NCI-H2081 treated with DMSO at 0.1 percent for 48 hours (cell line): ENCODE measurements at regions not wholly inside any gene's neighbourhood (a gene's known extent, or its start where the extent isn't known, plus 50 kb on each side); places are given as distances from the start of the nearest gene placed in this dataset.
"Not testable (repeated sequence)": the region's sequence is repeated elsewhere in the genome, so short reads cannot be mapped to it uniquely, and the experiment has no call there.

Experiments used
- DNase-seq: peaks from one replicate; lab custom pipeline; 2025; lab: John Stamatoyannopoulos, UW

DNA sequence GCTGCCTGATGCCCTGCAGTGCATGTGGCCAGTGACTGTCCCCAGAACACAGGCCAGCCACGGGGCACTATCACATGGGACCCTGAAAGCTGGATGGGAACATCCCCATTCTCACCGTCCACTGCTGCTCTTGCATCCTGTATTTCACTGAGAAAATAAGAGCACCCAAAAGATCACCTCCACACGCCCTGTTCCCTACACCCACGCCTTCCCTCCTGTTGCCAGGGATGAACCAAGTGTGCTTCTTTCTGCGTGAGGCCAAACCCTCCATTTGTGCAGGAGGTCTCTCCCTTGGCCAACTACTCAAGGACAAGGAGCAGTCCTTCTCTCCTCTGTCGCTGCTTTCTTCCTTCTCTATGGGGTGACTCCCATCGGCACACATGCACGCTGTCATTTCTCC lies 118.3 kb downstream of the LRRC37A3 start:
- not testable (repeated sequence) for DNase-seq

DNA sequence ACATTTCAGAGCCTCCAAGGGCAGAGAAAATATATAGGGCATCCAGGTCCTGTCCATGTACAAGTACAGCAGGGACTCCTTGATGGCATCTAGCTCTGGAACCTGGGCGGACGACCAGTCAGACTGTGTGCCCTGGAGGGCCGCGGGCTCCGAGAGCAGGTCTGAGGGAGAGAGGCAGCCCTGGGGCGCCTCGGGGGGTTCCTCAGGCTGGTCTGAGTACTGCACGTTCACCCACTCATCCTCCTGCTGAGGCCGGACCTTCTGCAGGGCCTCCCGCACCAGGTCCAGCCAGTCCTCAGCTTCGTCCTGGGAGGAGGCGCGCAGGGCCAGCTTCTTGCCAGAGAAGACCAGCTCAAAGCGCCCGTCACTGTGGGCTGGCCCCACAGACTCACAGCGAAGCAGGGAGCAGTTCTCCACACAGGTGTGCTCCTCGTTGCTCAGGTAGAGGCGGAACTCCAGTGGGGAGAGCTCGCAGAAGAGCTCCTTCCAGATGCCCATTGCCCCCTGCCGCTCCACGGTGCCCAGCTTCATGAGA lies 118.8 kb downstream of the LRRC37A3 start:
- not testable (repeated sequence) for DNase-seq

DNA sequence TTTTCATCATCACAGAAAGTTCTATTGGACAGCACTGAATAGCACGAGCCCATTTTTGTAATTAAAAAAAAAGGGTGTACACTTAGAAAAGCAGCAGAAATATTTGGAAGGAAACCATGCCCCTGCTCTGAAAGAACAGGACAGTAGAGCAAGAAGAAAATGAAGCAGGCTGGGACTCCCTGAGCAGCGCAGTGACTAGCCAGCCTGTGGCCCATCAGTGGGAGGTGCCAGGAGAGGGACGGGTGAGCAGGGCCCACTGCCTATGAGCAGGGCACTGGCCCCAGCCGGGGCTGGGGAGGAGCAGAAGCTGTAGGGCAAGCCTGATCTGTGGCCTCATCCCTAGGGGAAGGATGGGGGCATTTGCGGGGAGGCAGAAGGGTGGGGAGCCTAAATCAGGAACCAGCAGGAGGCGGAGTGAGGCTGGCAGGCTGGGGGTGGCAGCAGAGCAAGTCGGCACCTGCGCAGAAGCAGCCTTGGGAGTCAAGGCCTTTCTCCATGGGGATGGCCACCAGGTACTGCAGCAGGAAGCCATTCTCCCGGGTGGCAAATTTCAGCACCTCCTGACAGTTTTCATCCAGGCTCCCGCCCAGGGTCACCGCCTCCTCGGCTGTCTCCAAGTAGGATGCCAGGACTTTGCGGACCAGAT lies 119.6 kb downstream of the LRRC37A3 start:
- DNase-seq = not testable (repeated sequence)

DNA sequence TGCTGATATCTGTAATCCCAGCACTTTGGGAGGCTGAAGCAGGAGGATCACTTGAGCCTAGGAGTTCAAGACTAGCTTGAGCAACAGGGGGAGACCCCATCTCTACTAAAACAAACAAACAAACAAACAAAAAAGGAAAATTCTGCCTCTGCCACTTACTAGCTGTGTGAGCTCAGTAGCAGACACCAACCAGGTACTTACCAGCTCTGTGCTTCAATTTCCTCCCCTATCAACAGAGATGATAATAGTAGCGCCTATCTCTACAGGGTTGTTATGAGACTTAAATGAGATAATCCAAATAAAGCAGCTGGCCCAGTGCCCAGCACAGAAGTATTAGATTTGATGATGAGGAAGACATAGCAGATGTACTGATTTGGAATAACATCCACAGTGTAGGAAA lies 120.3 kb downstream of the LRRC37A3 start:
- DNase-seq = not testable (repeated sequence)

DNA sequence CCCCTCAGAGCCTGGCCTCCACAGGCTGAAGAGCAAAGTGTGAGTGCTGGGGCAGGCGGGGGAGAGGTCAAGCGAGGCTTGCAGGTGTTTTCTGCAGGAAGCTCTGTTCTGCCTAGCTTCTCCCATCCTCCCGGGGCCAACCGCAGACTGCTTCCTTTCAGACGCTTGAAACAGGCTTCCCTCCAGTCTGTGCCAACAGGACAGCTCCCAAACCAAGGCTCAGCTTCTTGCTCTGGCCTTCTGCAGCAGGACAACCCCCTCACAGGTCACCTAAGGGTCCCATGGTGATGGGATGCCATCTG lies 120.8 kb downstream of the LRRC37A3 start:
- DNase-seq = not testable (repeated sequence)

DNA sequence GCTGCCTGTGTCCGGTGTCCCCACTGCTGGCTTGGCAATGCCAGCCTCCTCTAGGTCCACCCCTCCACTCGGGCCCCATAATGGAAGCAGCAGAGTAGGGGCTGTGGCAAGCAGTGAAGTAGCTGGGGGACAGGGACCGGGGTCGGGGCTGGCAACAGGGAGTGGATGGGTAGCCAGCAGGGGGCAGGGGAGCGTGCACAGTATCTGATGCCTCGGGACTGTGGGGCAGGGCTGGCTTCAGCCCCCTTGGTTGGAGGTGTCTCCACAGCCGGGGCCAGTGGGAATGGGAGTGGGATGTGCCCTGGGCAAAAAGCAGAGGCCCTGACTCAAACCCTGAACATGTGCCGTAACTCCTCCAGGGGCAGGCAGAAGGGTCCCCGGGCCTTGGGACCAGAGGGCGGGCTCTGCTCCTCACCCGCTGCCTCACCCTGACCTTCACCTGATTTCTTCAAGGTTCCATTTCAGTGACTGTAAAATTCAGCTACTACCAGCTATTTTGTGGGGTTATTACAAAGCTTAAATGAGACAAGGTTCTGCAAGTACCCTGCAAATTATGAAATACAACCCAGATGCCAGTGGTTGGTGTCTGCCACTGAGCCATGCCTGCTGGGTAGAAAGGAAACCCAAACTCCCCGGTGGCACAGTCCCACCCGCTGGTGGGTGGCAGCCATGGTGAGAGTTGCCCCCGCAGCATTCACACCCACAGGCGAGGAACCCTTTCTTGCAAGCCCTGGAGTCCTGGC lies 121.4 kb downstream of the LRRC37A3 start:
- DNase-seq = not testable (repeated sequence)

DNA sequence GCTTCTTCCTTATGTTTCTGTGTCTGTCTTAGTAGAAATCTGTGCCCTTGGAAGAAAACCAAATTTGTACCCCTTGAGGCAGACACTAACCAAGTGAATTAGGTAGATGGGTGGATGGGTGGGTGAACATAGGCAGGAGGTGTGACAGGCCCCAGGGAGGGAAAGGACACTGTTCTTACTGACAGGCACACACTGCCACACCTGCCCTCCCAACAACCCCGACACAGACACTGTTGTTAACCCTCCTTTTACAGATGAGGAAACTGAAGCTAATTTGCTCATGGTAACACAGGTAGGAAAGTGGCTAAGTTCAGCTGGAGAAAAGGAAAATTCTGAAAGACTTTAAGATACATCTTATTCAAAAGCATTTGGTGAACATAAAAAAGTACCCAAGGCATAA lies 123.9 kb downstream of the LRRC37A3 start:
- not testable (repeated sequence) for DNase-seq

DNA sequence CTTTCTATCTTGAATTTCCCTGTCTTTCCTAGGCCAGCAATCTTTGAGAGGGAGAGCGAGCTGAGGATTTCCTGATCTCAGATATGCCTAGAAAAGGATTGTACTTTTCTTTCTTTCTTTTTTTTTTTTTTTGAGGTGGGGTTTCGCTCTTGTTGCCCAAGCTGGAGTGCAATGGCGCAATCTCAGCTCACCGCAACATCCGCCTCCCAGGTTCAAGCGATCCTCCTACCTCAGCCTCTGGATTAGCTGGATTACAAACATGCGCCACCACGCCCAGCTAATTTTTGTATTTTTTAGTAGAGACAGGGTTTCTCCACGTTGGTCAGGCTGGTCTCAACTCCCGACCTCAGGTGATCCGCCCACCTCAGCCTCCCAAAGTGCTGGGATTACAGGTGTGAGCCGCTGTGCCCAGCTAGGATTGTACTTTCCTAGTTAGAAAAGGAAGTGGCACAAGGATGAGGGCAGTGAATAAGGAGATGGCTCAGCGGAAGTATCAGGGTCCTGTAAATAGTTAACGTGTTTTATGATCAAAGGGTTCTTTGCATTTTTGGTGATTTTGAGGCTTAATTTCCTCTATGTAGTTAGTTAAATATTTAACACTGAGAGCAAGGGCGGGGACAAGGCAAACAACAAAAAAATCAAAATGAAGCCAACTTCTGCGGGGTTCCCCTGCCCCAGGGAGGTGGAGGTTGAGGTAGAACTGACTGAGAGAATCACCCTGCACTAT lies 124.6 kb downstream of the LRRC37A3 start:
- not testable (repeated sequence) for DNase-seq

DNA sequence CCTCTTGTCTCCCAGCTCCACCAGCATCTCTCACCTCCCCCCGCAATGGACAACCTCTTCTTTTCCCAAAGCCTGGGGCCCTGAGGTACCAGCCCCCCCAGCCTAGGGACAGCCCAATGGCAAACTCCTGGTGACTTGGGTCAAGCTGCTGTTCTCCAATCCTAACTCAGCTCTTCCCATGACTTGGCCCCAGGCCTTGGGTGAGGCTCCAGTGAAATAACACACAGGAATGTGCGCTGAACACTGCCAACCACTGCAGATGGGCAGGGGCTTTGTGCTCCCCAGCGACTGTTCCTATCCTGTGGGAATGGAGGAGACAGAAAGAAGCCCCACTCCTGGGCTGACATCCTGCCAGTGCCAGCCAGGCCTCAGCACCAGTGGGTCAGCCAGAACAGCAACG lies 125.2 kb downstream of the LRRC37A3 start:
- DNase-seq = not testable (repeated sequence)

DNA sequence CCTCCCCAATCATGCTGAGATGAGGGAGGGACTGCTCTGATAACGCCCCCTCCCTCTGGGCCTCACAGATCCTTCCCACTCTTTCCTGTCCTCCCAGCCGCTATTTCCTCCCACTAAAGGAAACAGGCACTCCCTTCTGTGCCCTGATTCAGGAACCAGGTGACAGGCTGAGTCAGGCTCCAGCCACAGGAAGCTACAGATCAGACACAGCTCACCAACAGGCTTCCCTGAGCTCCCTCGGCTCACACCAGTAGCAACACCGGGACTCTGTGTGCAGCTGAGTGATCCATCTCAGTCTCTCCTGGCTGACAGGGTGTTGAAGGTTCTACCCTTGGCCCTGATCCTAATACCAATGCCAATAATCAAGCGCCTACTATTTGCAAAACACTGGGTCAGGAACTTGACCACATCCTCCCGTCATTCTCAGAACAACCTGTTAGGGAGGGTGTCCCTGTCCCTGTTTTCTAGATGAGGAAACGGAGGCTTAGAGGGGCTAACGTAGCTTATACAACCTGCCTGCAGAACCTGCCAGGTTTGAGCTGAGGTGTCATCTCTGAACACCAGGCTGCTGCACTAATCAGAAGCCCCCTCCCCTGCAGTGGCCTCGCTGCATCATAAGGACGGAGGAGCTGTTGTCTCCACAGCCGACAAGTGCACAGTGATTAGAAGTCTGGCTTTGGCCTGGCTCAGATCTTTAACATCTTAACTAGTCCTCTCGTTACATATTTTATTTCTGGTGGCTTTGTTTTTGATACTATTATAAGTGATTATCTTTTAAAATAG lies 126.3 kb downstream of the LRRC37A3 start:
- not testable (repeated sequence) for DNase-seq

DNA sequence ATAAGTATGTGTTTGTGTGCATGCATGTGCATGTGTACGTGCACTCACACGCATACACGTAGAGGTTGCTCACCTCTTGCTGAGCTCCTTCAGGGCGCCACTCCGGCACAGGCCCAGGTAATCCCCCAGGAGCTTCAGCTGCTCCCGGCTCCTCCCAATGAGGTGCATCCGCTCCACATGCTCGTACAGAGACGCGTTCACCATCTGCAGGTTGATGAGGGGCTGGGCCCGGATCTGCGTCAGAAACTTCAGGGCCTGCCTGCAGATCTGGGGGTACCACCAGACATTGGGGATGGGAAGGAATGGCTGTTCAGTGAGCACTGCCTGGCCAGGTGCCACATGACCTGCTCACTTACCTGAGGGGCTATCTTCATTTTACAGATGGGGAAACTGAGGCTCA lies 127.0 kb downstream of the LRRC37A3 start:
- DNase-seq = not testable (repeated sequence)

DNA sequence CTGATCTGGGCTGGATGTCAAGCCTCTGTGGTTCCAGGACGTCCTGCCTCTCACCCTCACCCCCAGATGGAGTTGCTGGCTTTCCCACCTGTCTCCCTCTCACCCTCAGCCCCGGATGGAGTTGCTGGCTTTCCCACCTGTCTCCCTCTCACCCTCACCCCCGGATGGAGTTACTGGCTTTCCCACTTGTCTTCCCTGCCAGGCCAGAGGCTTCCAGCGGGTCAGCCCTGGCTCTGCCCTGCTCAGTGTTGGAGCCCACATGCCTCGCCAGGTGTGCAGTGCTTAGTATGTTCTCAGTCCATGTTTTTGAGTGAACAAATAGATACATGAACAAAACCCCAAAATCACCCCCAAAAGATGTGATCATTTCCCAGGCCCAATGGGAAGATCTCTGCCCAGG lies 127.6 kb downstream of the LRRC37A3 start:
- DNase-seq = not testable (repeated sequence)

DNA sequence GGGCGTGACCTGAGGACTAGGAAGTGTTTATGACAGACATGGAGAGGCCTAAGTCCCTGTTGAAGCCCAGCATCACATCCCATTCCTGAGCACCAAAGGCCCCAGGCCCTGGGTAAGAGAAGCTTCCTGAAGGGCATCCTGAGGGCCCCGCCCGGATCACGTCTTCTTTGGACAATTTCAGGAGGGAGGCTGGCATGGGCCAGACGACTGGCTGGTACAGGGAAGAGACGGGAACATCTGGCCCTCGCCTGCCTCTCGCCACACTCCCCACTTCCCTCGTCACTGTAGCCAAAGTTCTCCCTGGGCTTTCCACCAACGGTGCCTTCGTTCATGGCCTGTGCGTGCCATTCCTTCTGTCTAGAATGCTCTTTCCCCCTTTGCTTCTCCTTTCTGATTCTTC lies 128.1 kb downstream of the LRRC37A3 start:
- DNase-seq = not testable (repeated sequence)

DNA sequence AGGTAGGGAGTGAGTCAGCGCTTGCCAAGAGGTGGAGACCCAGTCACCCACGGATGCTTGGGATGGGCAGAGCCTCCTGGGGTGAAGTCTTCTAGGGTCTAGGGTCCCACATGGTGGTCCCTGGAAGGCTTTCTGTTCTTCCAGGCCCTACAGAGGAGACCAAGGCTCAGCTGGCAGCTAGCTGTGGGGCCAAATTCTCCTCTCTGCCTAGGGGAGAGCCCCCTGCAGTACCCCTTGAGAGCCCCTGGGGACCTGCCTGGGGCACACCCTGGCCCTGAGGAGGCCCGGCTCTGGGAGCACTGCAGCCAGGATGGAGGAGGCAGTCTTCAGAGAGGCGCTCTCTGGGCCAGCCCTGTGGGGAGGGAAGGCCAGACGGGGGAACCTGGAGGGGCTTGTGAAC lies 128.6 kb upstream of the SMURF2 start:
- DNase-seq = not testable (repeated sequence)

DNA sequence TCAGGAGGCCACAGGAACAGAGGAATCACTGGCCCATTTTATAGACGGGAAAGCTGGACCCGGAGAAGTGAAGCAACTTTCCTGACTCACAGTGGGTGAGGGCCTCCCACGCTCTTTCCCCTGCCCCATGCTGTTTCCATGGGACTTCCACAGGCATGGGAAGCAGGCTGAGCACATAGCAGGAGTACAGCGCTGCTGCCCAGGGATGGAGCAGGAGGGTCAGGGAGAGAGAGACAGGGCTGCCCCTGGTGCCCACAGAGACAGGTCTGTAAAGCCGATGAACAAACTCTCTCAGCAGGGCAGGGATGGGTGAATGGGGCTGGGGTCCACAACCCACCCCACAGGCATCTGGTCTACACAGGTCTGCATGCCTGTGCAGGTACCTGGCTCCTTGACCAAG lies 128.1 kb upstream of the SMURF2 start:
- not testable (repeated sequence) for DNase-seq

DNA sequence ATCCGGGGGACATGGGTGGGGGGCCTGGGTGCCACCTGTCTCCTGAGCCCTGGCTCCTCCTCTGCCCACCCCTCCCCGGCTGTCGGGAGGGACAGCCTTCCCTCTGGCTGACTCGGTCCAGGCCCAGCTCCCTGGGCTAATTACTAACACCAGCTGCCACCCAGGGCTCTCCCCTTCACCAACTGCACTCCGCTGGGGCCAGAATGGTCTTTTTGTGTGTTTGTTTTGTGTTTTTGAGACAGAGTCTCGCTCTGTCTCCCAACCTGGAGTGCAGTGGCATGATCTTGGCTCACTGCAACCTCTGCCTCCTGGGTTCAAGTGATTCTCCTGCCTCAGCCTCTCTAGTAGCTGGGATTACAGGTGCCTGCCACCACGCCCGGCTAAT lies 126.9 kb upstream of the SMURF2 start:
- DNase-seq = not testable (repeated sequence)

DNA sequence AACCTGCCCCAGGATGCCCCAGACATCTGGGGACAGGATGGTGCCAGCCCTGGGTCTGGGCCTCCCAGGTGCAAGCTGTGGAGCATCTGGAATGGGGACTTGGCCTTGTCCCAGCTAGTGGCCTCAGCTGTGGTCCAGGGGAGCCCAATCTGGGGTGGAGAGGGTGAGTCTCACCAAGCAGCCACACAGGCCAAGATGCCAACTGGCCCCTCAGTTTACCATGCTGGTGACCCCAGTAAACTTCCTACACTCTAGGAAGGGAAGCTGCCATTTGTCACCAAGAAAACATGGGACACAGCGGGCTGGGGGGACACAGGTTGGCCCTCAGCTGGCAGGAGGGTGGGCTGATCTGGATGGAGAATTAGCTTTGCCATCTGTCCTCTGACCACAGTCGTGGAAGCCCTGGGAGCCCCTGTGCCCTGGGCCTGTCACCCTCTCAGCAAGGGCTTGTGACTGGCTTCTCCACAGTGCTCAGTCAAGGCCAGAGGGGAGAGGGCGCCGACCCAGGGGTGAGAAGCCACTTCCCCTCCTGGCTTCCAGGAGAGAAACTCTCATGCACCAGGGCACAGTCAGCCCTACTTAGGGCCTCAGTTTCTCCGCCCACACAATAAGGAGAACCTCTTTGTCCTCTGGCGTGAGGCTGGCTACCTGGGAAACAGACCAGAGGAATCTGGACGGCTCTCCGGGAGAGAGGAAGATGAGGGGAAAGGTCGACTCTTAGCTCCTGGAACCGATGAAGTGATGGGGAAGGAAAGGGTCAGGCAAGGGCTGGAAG lies 126.4 kb upstream of the SMURF2 start:
- no peak for DNase-seq

DNA sequence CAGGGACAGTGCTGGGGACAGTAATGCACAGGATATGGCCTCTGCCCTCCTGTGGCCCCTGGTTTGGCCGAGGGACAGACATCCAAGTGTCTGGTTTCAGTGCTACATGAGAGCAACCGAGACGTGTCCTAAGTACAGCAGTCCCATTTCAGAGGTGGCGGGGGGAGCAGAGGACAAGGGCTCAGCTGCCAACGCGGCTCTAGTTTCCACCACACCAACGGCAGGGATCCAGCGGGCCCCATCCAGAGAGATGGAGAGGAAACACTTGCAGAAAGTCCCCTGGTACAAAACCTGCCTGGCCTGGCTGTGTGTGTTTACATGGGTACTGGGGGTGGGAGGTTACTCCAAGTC lies 125.8 kb upstream of the SMURF2 start:
- no peak for DNase-seq

DNA sequence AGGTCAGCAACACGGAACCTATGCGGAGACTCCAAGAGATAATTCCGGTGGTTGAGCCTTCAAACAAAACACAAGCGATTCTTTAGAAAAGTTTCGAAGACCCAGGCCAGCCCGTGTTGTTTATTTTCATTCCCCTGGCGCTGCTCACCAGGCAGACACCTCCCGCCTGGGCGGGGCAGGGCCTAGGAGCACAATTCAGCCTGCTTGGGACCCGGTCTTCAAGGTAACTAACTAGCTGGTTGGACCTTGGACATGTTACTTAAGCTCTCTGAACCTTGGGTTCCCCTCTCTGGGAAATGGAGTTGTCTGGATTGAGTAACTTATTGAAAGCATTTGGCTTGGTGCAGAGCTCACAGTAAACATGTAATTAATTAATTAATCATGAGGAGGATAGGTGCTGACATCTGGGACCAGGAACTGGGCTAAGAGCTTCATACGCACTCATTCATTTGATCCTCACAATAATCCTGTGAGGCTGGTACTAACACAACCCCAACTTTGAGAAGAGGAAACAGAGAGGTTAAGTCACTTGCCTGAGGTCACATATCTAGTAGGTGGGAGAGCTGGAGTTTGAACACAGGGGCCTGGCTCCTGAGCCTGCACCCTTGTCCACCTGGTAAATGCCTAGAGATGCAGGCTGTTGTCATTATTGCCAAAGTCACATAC lies 125.3 kb upstream of the SMURF2 start:
- no peak for DNase-seq

DNA sequence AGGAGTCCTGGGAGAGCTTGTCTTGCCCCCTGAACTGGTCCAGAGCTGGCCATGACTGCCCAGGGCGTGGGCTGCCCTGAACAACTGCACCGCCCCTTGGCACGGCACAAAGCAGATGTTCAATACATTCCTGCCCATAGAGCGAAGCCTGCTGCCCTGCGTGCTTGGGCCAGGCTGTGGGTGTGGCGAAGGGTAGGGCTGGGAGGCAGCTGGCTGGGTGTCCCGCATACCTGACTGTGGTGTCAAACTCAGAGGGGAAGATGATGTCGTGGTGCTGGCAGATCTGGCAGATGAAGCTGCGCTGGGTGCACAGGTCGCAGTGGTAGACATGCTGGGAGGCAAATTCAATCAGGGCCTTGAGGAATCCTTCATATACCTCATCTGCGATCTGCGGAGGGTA lies 124.2 kb upstream of the SMURF2 start:
- no peak for DNase-seq

DNA sequence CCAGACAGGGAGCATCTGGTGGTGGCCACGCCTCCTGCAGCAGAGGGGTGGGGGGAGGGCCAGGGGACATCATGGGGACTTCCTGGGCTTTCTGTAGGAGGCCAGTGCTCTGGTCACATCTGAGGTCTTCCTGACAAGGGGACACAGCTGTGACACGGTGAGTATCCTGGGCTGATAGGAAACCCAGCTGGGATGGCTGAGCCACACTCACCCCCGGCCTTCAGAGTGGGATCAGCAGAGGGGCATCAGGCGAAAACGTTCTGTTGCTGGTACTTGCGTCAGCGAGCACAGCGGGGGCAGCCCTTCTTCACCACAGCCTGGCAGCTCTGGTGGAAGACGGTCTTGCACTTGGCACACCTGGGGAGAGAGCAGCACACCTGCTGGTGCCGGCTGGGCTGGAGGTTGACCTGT lies 122.9 kb upstream of the SMURF2 start:
- DNase-seq = no peak
